Raji (cell line): ENCODE measurements at regions not wholly inside any gene's neighbourhood (a gene's known extent, or its start where the extent isn't known, plus 50 kb on each side); places are given as distances from the start of the nearest gene placed in this dataset.

Experiments
- POLR2A ChIP-seq: IDR thresholded peaks from 2 replicates; pipeline ENCODE4 v1.6.1; 2011; ENCODE audit warnings: low read depth, low read length, control low read depth; ENCODE audit not compliant: insufficient read depth

- TF ChIP-seq POLR2A = no peak
Measured at GRCh38 chr22:49703505-49703904, 124.2 kb downstream of the BRD1 start.

GRCh38 chr22:49702068-49702397, 125.6 kb downstream of the BRD1 start:
- TF ChIP-seq POLR2A = no peak

GRCh38 chr22:49701380-49702067, 126.1 kb downstream of the BRD1 start:
- TF ChIP-seq POLR2A = no peak

GRCh38 chr22:49699928-49700498, 127.7 kb downstream of the BRD1 start:
- no peak for TF ChIP-seq POLR2A

GRCh38 chr22:49699476-49699875, 128.2 kb downstream of the BRD1 start:
- no peak for TF ChIP-seq POLR2A

- TF ChIP-seq POLR2A = no peak
Measured at GRCh38 chr22:49697047-49697446, 130.6 kb downstream of the BRD1 start.

- no peak for TF ChIP-seq POLR2A
Measured at GRCh38 chr22:49694462-49695260, 133.0 kb downstream of the BRD1 start.

- no peak for TF ChIP-seq POLR2A
Measured at GRCh38 chr22:49693848-49694247, 133.8 kb downstream of the BRD1 start.

GRCh38 chr22:49693416-49693815, 134.3 kb downstream of the BRD1 start:
- TF ChIP-seq POLR2A = no peak

GRCh38 chr22:49692499-49693225, 135.0 kb downstream of the BRD1 start:
- TF ChIP-seq POLR2A = no peak

- TF ChIP-seq POLR2A = no peak
Measured at GRCh38 chr22:49691256-49691655, 136.4 kb downstream of the BRD1 start.

- no peak for TF ChIP-seq POLR2A
Measured at GRCh38 chr22:49690454-49690853, 137.2 kb downstream of the BRD1 start.

GRCh38 chr22:49689858-49690257, 137.8 kb downstream of the BRD1 start:
- TF ChIP-seq POLR2A = no peak

GRCh38 chr22:49689255-49689770, 138.4 kb downstream of the BRD1 start:
- TF ChIP-seq POLR2A = no peak

GRCh38 chr22:49688516-49689254, 139.0 kb downstream of the BRD1 start:
- no peak for TF ChIP-seq POLR2A
